ENCODE measurements at regions not wholly inside any gene's neighbourhood (a gene's known extent, or its start where the extent isn't known, plus 50 kb on each side); places are given as distances from the start of the nearest gene placed in this dataset.
"Not testable (repeated sequence)": the region's sequence is repeated elsewhere in the genome, so short reads cannot be mapped to it uniquely, and the experiment has no call there.

GRCh38 chr3:139189943-139190342 is 145.3 kb upstream of the PRR23C start:
- H2BK12ac ChIP-seq (ENCODE audit: insufficient read length, low read depth, low read length): no peak overlapping the region
- no peaks in the 10 kb centered on the region for H3K4me1 ChIP-seq (ENCODE audit: insufficient read depth, low read length)
- Mint-ChIP-seq H3K4me1 (peaks cover 0 to 3% of the 10 kb centered on the region in 2 experiments; a peak in 2 of 4 replicates), H3K27me3 (ENCODE audit: low read depth) (peaks cover 5% of the 10 kb centered on the region), H3K9me3 (peaks cover 11 to 20% of the 10 kb centered on the region in 2 experiments), H3K4me3 (no peak overlapping the region), H3K36me3 (ENCODE audit: insufficient read depth in 1 of 3, low read depth in 3 of 3) (0 out of 7 replicates have a peak, but pooled peaks cover 0 to 1% (median 0%) of the 10 kb centered on the region in 3 experiments), H3K27ac (no peak overlapping the region)
- no peak overlapping the region for H3K4ac ChIP-seq (ENCODE audit: low read depth, low read length)
- no peaks in the 10 kb centered on the region for H4K20me1 ChIP-seq (ENCODE audit: control insufficient read depth, insufficient read depth, insufficient read length)
- no peak overlapping the region for H4K91ac ChIP-seq (ENCODE audit: insufficient read length, low read depth, low read length)
- DNase-seq: no peak
- WGBS (ENCODE audit: extremely low coverage, insufficient read length, low lambda C conversion rate): no CpG with 5 or more reads among the region's 5 CpGs
- no peaks in the 10 kb centered on the region for H3K79me2 ChIP-seq (ENCODE audit: insufficient read depth, low read length)
- no peaks in the 10 kb centered on the region for H3K23me2 ChIP-seq (ENCODE audit: insufficient read length, low read depth, low read length, poor library complexity, severe bottlenecking)
- H3K23ac ChIP-seq (ENCODE audit: insufficient read length, low read depth, low read length): no peak overlapping the region
- no peak overlapping the region for H3K9ac ChIP-seq (ENCODE audit: extremely low read depth, insufficient read length, low read length)
- no peak overlapping the region for H4K8ac ChIP-seq (replicated peaks; ENCODE audit: insufficient read length, low read depth, low read length)
- H3K27ac ChIP-seq (ENCODE audit: insufficient read length, low read depth, low read length): no peak overlapping the region
- no peak overlapping the region for H2BK120ac ChIP-seq (ENCODE audit: low read depth, low read length, poor library complexity, severe bottlenecking)
- H3K14ac ChIP-seq (ENCODE audit: insufficient read depth, low read length): no peak overlapping the region
- H3K56ac ChIP-seq (ENCODE audit: insufficient read length, low read depth, low read length): no peak overlapping the region
- no peaks in the 10 kb centered on the region for H3K27me3 ChIP-seq (ENCODE audit: insufficient read depth, low read length)
- H3T11ph ChIP-seq (ENCODE audit: low read length): no peak overlapping the region
- no peak overlapping the region for H4K5ac ChIP-seq (ENCODE audit: insufficient read length, low read depth, low read length)
- H2BK15ac ChIP-seq (ENCODE audit: low read depth, low read length): no peak overlapping the region
- no peak overlapping the region for H2BK5ac ChIP-seq (ENCODE audit: insufficient read length, low read length)
- no peak overlapping the region for H2AK5ac ChIP-seq (ENCODE audit: insufficient read length, low read length)
- no peak overlapping the region for H2BK20ac ChIP-seq (ENCODE audit: low read depth, low read length, poor library complexity, severe bottlenecking)
- no peak for TF ChIP-seq CTCF (conservative IDR thresholded peaks at IDR 0.05)
- no peaks in the 10 kb centered on the region for H3K79me1 ChIP-seq (ENCODE audit: insufficient read depth, low read depth, low read length, poor library complexity, severe bottlenecking)
- H3K18ac ChIP-seq (ENCODE audit: insufficient read length, low read depth, low read length): no peak overlapping the region
- no peak overlapping the region for H3K4me2 ChIP-seq (ENCODE audit: insufficient read depth, insufficient read length, low read length)
- no peaks in the 10 kb centered on the region for H3K9me3 ChIP-seq (ENCODE audit: control insufficient read depth, low read depth, low read length)
- no peak overlapping the region for H2AFZ ChIP-seq (ENCODE audit: low read length)

- H3K14ac ChIP-seq (ENCODE audit: insufficient read depth, low read length); H3K27ac Mint-ChIP-seq; H2BK20ac ChIP-seq (ENCODE audit: low read depth, low read length, poor library complexity, severe bottlenecking); H3K23ac ChIP-seq (ENCODE audit: insufficient read length, low read depth, low read length); H2BK12ac ChIP-seq (ENCODE audit: insufficient read length, low read depth, low read length); H2BK15ac ChIP-seq (ENCODE audit: low read depth, low read length); H3K79me1 ChIP-seq (ENCODE audit: insufficient read depth, low read depth, low read length, poor library complexity, severe bottlenecking); H3K4me2 ChIP-seq (ENCODE audit: insufficient read depth, insufficient read length, low read length); H3K4me3 Mint-ChIP-seq; H3T11ph ChIP-seq (ENCODE audit: low read length); H3K27me3 ChIP-seq (ENCODE audit: insufficient read depth, low read length); H3K4me1 ChIP-seq (ENCODE audit: insufficient read depth, low read length); H2BK120ac ChIP-seq (ENCODE audit: low read depth, low read length, poor library complexity, severe bottlenecking); H2AK5ac ChIP-seq (ENCODE audit: insufficient read length, low read length); H3K79me2 ChIP-seq (ENCODE audit: insufficient read depth, low read length); DNase-seq; H3K9ac ChIP-seq (ENCODE audit: extremely low read depth, insufficient read length, low read length); H3K18ac ChIP-seq (ENCODE audit: insufficient read length, low read depth, low read length); H2AFZ ChIP-seq (ENCODE audit: low read length); H4K5ac ChIP-seq (ENCODE audit: insufficient read length, low read depth, low read length); H4K20me1 ChIP-seq (ENCODE audit: control insufficient read depth, insufficient read depth, insufficient read length); H3K23me2 ChIP-seq (ENCODE audit: insufficient read length, low read depth, low read length, poor library complexity, severe bottlenecking); H4K8ac ChIP-seq (replicated peaks; ENCODE audit: insufficient read length, low read depth, low read length); H3K4ac ChIP-seq (ENCODE audit: low read depth, low read length); H3K4me1 Mint-ChIP-seq; H4K91ac ChIP-seq (ENCODE audit: insufficient read length, low read depth, low read length); H3K27ac ChIP-seq (ENCODE audit: insufficient read length, low read depth, low read length); H2BK5ac ChIP-seq (ENCODE audit: insufficient read length, low read length); H3K56ac ChIP-seq (ENCODE audit: insufficient read length, low read depth, low read length): not testable (repeated sequence)
- Mint-ChIP-seq H3K27me3 (ENCODE audit: low read depth) (peaks cover 21% of the 10 kb centered on the region), H3K36me3 (ENCODE audit: insufficient read depth in 1 of 3, low read depth in 3 of 3) (peaks cover 5 to 12% (median 11%) of the 10 kb centered on the region in 3 experiments), H3K9me3 (peaks cover 39 to 51% of the 10 kb centered on the region in 2 experiments)
- peaks cover 14% of the 10 kb centered on the region for H3K9me3 ChIP-seq (ENCODE audit: control insufficient read depth, low read depth, low read length)
- no CpG with 5 or more reads among the region's 5 CpGs for WGBS (ENCODE audit: extremely low coverage, insufficient read length, low lambda C conversion rate)
These were observed 149.4 kb upstream of the MRPS22 start for GRCh38 chr3:139194421-139194820.
